Mesothelial cell of epicardium (in vitro differentiated cells): ENCODE measurements at regions not wholly inside any gene's neighbourhood (a gene's known extent, or its start where the extent isn't known, plus 50 kb on each side); places are given as distances from the start of the nearest gene placed in this dataset.
A peak's percentile ranks its signal among the peaks of the same experiment; 100 is the strongest.

Source experiments
- DNase-seq, 2 experiments: peaks; one replicate each; pipeline ENCODE4 v3.0.0; 2021; ENCODE audit warnings: low spot score in 2 of 2; ENCODE audit not compliant: unreplicated experiment in 2 of 2
- H3K27ac Mint-ChIP-seq: 2 replicates; pipeline ENCODE4 v1.8.0; 2021; ENCODE audit warnings: mixed read lengths
- H3K27me3 Mint-ChIP-seq: 2 replicates; pipeline ENCODE4 v1.8.0; 2021; ENCODE audit warnings: low read depth, mixed read lengths
- H3K36me3 Mint-ChIP-seq: 2 replicates; pipeline ENCODE4 v1.8.0; 2021; ENCODE audit warnings: mixed read lengths
- H3K4me1 Mint-ChIP-seq: 2 replicates; pipeline ENCODE4 v1.8.0; 2021; ENCODE audit warnings: mixed read lengths
- H3K4me3 Mint-ChIP-seq: 2 replicates; pipeline ENCODE4 v1.8.0; 2021; ENCODE audit warnings: mild to moderate bottlenecking, moderate library complexity, mixed read lengths
- H3K9me3 Mint-ChIP-seq: 2 replicates; pipeline ENCODE4 v1.8.0; 2021; ENCODE audit warnings: mixed read lengths
- TF ChIP-seq, protein P1 (sequence below): fragments of 200-600 bp; sonication (generic); IDR thresholded peaks from one replicate; pipeline ENCODE4 v1.5.0; 2021; ENCODE audit warnings: antibody characterized with exemption; ENCODE audit not compliant: unreplicated experiment

DNA sequence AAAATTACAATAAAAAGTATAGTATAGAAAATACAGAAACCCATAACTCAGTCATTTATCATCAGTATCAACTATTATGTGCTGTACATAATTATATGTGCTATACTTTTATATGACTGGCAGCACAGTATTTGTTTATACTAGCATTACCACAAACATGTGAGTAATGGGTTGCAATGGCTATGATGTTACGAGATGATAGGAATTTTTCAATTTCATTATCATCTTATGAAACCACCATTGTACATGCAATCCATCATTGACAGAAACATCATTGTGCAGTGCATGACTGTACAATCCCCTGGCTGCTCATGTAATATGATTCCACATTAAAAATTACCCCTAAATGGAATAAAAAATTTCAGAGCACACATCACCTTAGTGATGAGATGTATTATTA lies 55.7 kb upstream of the TMEM229A start:
- TF ChIP-seq, protein P1, sequence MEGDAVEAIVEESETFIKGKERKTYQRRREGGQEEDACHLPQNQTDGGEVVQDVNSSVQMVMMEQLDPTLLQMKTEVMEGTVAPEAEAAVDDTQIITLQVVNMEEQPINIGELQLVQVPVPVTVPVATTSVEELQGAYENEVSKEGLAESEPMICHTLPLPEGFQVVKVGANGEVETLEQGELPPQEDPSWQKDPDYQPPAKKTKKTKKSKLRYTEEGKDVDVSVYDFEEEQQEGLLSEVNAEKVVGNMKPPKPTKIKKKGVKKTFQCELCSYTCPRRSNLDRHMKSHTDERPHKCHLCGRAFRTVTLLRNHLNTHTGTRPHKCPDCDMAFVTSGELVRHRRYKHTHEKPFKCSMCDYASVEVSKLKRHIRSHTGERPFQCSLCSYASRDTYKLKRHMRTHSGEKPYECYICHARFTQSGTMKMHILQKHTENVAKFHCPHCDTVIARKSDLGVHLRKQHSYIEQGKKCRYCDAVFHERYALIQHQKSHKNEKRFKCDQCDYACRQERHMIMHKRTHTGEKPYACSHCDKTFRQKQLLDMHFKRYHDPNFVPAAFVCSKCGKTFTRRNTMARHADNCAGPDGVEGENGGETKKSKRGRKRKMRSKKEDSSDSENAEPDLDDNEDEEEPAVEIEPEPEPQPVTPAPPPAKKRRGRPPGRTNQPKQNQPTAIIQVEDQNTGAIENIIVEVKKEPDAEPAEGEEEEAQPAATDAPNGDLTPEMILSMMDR, result no peak
- Mint-ChIP-seq H3K4me1 (peaks cover 35% of the 10 kb centered on the region), H3K9me3 (no peaks in the 10 kb centered on the region), H3K36me3 (no peaks in the 10 kb centered on the region), H3K27me3 (no peaks in the 10 kb centered on the region), H3K4me3 (no peak overlapping the region), H3K27ac (no peak overlapping the region)
- DNase-seq, result no peak

DNA sequence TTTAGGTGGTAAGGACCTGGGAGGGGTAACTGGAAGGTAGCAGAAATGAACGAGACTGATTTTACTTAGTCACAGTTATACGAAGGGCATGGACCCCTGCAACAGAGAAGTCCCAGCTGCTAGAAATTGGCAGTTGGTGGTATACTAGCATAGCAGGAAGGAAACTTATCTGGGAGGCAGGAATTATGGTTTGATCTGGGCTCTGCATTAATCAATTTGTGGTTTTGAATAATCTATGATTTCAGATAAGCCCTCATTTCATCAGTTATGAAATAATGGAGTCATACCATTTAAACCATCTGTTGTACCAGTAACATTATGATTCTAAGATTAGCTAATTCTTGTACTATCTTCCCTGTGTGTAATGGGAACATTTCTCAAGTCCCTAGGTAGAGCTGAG lies 54.0 kb upstream of the TMEM229A start:
- no peaks in the 10 kb centered on the region for H3K27me3 Mint-ChIP-seq
- H3K4me3 Mint-ChIP-seq, result no peak overlapping the region
- H3K4me1 Mint-ChIP-seq, result peaks cover 35% of the 10 kb centered on the region
- H3K9me3 Mint-ChIP-seq, result peaks cover 3% of the 10 kb centered on the region
- no peaks in the 10 kb centered on the region for H3K36me3 Mint-ChIP-seq
- TF ChIP-seq, protein P1, result no peak
- H3K27ac Mint-ChIP-seq, result no peak overlapping the region
- no peak for DNase-seq

DNA sequence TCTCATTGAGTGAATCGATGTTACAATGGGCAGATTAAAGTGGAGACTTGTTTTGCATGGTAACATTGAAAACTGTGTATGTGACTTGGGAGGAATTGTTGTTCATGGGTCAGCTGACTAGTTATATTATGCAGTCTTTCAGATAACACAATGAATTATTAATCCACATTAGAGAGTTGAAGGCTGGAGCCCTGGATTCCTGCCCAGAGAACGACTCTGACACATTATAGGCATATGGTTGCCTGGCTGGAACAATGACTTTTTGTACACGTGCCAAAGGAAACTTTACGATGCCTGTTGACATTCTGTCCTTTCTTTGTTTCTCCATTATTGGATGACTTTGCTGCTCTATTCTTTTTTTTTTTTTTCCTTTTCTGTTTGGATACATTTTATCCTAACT lies 52.3 kb upstream of the TMEM229A start:
- Mint-ChIP-seq H3K36me3 (no peaks in the 10 kb centered on the region), H3K9me3 (peaks cover 3% of the 10 kb centered on the region), H3K27me3 (no peaks in the 10 kb centered on the region), H3K4me1 (peaks cover 32% of the 10 kb centered on the region), H3K27ac (peak overlapping the region; percentile 72), H3K4me3 (no peak overlapping the region)
- DNase-seq, result no peak
- TF ChIP-seq, protein P1, result no peak

DNA sequence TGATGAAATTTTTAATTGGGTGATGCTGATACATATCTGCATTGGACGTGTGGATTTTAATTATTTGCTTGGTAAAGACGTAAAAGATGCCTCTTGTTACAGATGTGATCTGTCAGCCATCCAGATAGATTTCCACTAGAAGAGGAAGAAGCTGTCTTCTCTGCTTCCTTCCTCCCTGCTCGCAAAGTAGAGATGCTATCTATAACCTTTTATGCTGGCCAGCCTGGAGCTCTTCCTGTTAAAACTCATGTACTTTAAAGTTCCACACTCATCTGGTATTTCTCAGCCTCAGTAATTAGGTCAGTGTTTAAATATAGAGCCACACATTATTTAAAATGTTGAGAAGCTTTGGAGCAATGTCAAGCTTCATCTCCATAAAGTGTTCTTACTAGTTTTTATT lies 51.2 kb upstream of the TMEM229A start:
- peaks cover 3% of the 10 kb centered on the region for H3K9me3 Mint-ChIP-seq
- H3K27ac Mint-ChIP-seq, result peak overlapping the region; percentile 15
- TF ChIP-seq, protein P1, result no peak
- DNase-seq, result no peak
- no peaks in the 10 kb centered on the region for H3K27me3 Mint-ChIP-seq
- H3K4me1 Mint-ChIP-seq, result peaks cover 24% of the 10 kb centered on the region
- no peak overlapping the region for H3K4me3 Mint-ChIP-seq
- no peaks in the 10 kb centered on the region for H3K36me3 Mint-ChIP-seq
